Activated CD4-positive, alpha-beta T cell treated with anti-CD3 and anti-CD28 coated beads, Interleukin-2, amount 50 U/mL, for 24 hours (primary cell): ENCODE measurements at regions not wholly inside any gene's neighbourhood (a gene's known extent, or its start where the extent isn't known, plus 50 kb on each side); places are given as distances from the start of the nearest gene placed in this dataset.
"Not testable (repeated sequence)": the region's sequence is repeated elsewhere in the genome, so short reads cannot be mapped to it uniquely, and the experiment has no call there.

ENCODE experiments used
- DNase-seq, 2 donors: peaks; one replicate each; pipeline ENCODE4 v3.0.0-alpha.2; 2020; ENCODE audit warnings: low read depth in 1 of 2, low spot score in 1 of 2

- DNase-seq = not testable (repeated sequence)
Measured at GRCh38 chr10:90233805-90234204, 532.4 kb downstream of the KIF20B start.

- DNase-seq = no peak
Measured at GRCh38 chr10:90245623-90246022, 544.2 kb downstream of the KIF20B start.

GRCh38 chr10:90250784-90251183 is 549.4 kb downstream of the KIF20B start:
- DNase-seq = not testable (repeated sequence)

GRCh38 chr10:90269699-90270098 is 568.3 kb downstream of the KIF20B start:
- no peak for DNase-seq

- no peak for DNase-seq
Measured at GRCh38 chr10:90274721-90275468, 573.5 kb downstream of the KIF20B start.

GRCh38 chr10:90276894-90277475 is 575.6 kb downstream of the KIF20B start:
- DNase-seq = no peak

GRCh38 chr10:90286406-90286805 is 571.4 kb downstream of the HTR7 start:
- DNase-seq = no peak

GRCh38 chr10:90286941-90287340 is 570.9 kb downstream of the HTR7 start:
- no peak for DNase-seq

GRCh38 chr10:90288391-90288933 is 569.4 kb downstream of the HTR7 start:
- DNase-seq = no peak

- DNase-seq = no peak
Measured at GRCh38 chr10:90289037-90289436, 568.8 kb downstream of the HTR7 start.

- DNase-seq = no peak
Measured at GRCh38 chr10:90293616-90294015, 564.2 kb downstream of the HTR7 start.

- not testable (repeated sequence) for DNase-seq
Measured at GRCh38 chr10:90294821-90295540, 562.9 kb downstream of the HTR7 start.

- not testable (repeated sequence) for DNase-seq
Measured at GRCh38 chr10:90302031-90302430, 555.8 kb downstream of the HTR7 start.

- DNase-seq = no peak
Measured at GRCh38 chr10:90302758-90303481, 554.9 kb downstream of the HTR7 start.

GRCh38 chr10:90304533-90304932 is 553.3 kb downstream of the HTR7 start:
- DNase-seq = no peak

- no peak for DNase-seq
Measured at GRCh38 chr10:90306187-90306586, 551.7 kb downstream of the HTR7 start.

- DNase-seq = no peak
Measured at GRCh38 chr10:90308223-90308622, 549.6 kb downstream of the HTR7 start.

- no peak for DNase-seq
Measured at GRCh38 chr10:90313576-90314325, 544.1 kb downstream of the HTR7 start.

GRCh38 chr10:90314718-90315117 is 543.1 kb downstream of the HTR7 start:
- DNase-seq = no peak

GRCh38 chr10:90317172-90317571 is 540.7 kb downstream of the HTR7 start:
- DNase-seq = no peak

GRCh38 chr10:90318659-90319058 is 539.2 kb downstream of the HTR7 start:
- no peak for DNase-seq
